ENCODE measurements at regions not wholly inside any gene's neighbourhood (a gene's known extent, or its start where the extent isn't known, plus 50 kb on each side); places are given as distances from the start of the nearest gene placed in this dataset.

- TF ChIP-seq CTCF (conservative IDR thresholded peaks at IDR 0.05 in 1 of 2, IDR thresholded peaks at IDR 0.05 in 1 of 2; ENCODE audit: extremely low read depth in 1 of 2, insufficient read depth in 1 of 2, low read depth in 1 of 2, low read length in 2 of 2) = no peak
- TF ChIP-seq EZH2 (IDR thresholded peaks at IDR 0.05; ENCODE audit: borderline replicate concordance, low read length) = no peak
Observed at GRCh38 chr2:120474486-120474885, 128.6 kb downstream of the INHBB start.
